GM19193 (cell line): ENCODE measurements at regions not wholly inside any gene's neighbourhood (a gene's known extent, or its start where the extent isn't known, plus 50 kb on each side); places are given as distances from the start of the nearest gene placed in this dataset.

Experiments
- POLR2A ChIP-seq: IDR thresholded peaks from 4 replicates; pipeline ENCODE4 v1.6.1; 2011; ENCODE audit not compliant: insufficient read depth, insufficient read length; ENCODE audit errors: extremely low read depth

DNA sequence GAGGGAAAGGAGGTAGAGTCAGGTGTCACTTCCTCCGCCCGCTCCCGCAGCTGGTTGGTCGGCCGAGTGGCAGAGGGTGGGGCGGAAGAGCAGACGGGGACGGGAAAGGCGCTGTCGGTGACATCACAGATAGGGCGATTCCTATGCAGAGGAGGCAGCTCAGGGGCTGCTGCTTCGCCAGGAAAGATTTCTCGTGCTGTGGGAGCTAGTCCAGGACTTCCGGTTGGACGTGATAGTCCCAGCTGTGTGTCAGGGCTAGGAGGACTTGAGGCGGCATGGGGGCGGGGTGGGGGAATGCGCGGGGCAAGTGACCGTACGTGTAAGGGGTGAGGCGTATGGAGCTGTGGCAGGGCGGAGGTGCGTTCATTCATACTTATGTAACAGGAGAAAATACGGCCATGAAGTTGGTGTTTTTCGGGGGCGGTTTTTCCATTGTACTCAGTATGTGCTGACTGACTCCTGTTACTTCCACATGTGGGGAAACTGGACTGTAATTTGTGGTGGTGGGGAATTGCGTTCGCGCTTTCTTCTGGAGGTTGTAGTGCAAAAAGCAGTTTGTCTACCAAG, 60.1 kb upstream of the NBPF8 start:
- TF ChIP-seq POLR2A: peak; percentile 37
